Stimulated activated naive CD8-positive, alpha-beta T cell treated with anti-CD3 and anti-CD28 coated beads, Interleukin-15, amount 100 ng/mL, for 72 hours (primary cell): ENCODE measurements at regions not wholly inside any gene's neighbourhood (a gene's known extent, or its start where the extent isn't known, plus 50 kb on each side); places are given as distances from the start of the nearest gene placed in this dataset.
"Not testable (repeated sequence)": the region's sequence is repeated elsewhere in the genome, so short reads cannot be mapped to it uniquely, and the experiment has no call there.

Experiments
- ATAC-seq: fragments of 150-1000 bp; cut with Tn5 transposase; 2 replicates; pipeline ENCODE4 v1.10.0; 2021; ENCODE audit warnings: mild to moderate bottlenecking, moderate library complexity
- DNase-seq, 2 donors: peaks; one replicate each; pipeline ENCODE4 v3.0.0; 2021 to 2022
- H3K27ac Mint-ChIP-seq, 2 donors: one replicate each; pipeline ENCODE4 v1.8.0; 2022; ENCODE audit warnings: mild to moderate bottlenecking in 2 of 2, mixed read lengths in 2 of 2, moderate library complexity in 2 of 2
- H3K27me3 Mint-ChIP-seq: one replicate; pipeline ENCODE4 v1.8.0; 2022; ENCODE audit warnings: mixed read lengths
- H3K4me1 Mint-ChIP-seq: one replicate; pipeline ENCODE4 v1.8.0; 2022; ENCODE audit warnings: mild to moderate bottlenecking, mixed read lengths
- H3K4me3 Mint-ChIP-seq, 2 donors: one replicate each; pipeline ENCODE4 v1.8.0; 2022; ENCODE audit warnings: mild to moderate bottlenecking in 2 of 2, mixed read lengths in 2 of 2, moderate library complexity in 1 of 2
- H3K9me3 Mint-ChIP-seq, 2 donors: one replicate each; pipeline ENCODE4 v1.8.0; 2022; ENCODE audit warnings: mixed read lengths in 2 of 2

DNA sequence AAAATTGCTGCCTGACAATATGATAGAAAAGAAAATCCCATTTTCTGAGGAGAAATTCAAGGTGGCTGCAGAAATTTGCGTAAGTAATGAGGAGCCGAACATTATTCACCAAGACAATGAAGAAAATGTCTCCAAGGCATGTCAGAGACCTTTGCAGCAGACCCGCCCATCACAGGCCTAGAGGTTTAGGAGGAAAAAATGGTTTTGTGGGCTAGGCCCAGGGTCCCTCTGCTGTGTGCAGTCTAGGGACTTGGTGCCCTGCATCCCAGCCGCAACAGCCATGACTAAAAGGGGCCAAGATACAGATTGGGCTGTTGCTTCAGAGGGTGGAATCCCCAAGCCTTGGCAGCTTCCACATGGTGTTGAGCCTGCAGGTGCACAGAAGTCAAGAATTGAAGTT lies 223.1 kb downstream of the PPP4R3C start:
- H3K27ac Mint-ChIP-seq, H3K4me1 Mint-ChIP-seq, H3K27me3 Mint-ChIP-seq, ATAC-seq, H3K9me3 Mint-ChIP-seq, DNase-seq, H3K4me3 Mint-ChIP-seq: not testable (repeated sequence)

DNA sequence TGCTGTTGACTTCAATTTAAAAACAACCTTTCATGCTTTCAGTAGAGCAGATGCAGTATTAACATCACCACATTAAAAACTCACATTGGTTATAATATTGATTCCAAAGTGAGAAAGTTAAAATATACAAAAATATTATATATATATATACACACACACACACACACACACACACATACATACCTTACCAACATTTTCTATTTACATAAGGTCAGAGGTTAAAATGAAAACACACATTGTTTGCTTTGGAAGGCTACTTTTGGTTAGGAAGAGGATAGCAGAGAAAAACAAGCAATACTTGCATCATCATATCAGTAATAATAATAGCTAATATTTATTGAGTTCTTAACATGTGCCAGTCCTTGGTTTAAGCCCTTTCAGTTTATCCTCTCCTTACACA lies 226.5 kb downstream of the PPP4R3C start:
- Mint-ChIP-seq H3K4me3 (no peak overlapping the region), H3K9me3 (peaks cover 0 to 10% of the 10 kb centered on the region in 2 donors), H3K4me1 (no peaks in the 10 kb centered on the region), H3K27ac (no peak overlapping the region), H3K27me3 (no peaks in the 10 kb centered on the region)
- no peak for ATAC-seq
- no peak for DNase-seq

DNA sequence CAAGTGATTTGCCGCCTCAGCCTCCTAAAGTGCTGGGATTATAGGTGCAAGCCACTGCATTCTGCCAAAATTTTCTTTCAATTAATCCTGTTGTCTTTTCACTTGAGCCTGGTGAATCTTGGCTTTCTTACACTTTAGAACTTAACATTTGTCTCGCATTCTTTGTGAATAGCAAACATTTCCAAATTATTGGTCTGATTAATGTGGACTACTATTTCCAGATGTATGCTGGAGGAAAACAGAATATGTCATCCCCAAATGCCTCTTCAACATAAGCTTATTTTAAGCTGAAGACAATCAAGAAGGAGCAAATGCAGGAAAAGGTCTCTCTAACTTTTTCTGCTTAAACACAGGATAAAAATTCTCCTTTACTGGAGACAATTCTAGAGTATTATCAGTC lies 233.4 kb downstream of the PPP4R3C start:
- peaks cover 0 to 4% of the 10 kb centered on the region in 2 donors for H3K9me3 Mint-ChIP-seq
- H3K27ac Mint-ChIP-seq, result no peak overlapping the region
- no peak overlapping the region for H3K4me3 Mint-ChIP-seq
- DNase-seq, result no peak
- no peaks in the 10 kb centered on the region for H3K4me1 Mint-ChIP-seq
- ATAC-seq, result no peak
- H3K27me3 Mint-ChIP-seq, result no peaks in the 10 kb centered on the region

DNA sequence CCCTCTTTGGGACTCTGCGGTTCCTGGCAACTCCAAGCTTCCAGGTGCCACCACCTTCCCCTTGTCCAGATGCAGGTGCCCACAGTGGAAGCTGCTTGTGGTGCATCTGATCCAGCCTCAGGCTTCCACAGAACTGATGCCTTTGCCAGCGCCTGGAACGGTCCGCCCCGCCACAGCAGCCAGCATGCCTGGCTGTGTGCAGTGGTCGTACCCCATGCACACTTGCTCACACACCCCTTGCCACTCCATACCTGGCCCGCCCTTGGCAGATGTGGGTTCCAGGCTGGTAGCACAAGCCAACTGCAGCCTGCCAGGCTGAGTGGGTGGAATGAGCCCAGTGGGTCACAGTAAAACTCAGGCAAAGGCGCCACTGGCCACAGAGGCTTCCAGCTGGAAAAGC lies 240.5 kb downstream of the PPP4R3C start:
- Mint-ChIP-seq H3K4me3 (no peak overlapping the region), H3K27me3 (no peaks in the 10 kb centered on the region), H3K9me3 (peaks cover 4 to 6% of the 10 kb centered on the region in 2 donors), H3K27ac (no peak overlapping the region), H3K4me1 (no peaks in the 10 kb centered on the region)
- ATAC-seq (no peak), DNase-seq (no peak)

DNA sequence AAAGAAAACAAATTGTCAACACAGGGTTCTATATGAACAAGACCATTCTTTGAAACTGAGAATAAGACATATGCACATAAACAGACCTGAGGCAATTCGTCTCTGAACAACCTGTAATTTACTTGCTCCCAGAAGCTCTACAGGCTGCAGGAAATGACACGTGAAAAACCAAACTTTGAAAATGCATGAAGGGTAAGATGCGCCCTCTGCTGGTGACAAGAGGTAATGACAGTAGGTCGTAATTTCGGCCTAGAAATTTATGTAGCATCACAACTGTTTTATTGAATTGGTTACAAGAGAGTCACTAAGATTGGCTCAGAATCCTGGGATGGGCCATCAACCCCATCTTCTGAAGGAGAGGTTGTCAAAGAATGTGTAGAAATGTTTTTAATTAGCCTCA lies 276.5 kb downstream of the PPP4R3C start:
- no peaks in the 10 kb centered on the region for H3K4me1 Mint-ChIP-seq
- ATAC-seq, result no peak
- no peaks in the 10 kb centered on the region for H3K9me3 Mint-ChIP-seq
- no peak overlapping the region for H3K4me3 Mint-ChIP-seq
- peak; percentile 3 to 18 for DNase-seq
- no peaks in the 10 kb centered on the region for H3K27me3 Mint-ChIP-seq
- H3K27ac Mint-ChIP-seq, result no peak overlapping the region

DNA sequence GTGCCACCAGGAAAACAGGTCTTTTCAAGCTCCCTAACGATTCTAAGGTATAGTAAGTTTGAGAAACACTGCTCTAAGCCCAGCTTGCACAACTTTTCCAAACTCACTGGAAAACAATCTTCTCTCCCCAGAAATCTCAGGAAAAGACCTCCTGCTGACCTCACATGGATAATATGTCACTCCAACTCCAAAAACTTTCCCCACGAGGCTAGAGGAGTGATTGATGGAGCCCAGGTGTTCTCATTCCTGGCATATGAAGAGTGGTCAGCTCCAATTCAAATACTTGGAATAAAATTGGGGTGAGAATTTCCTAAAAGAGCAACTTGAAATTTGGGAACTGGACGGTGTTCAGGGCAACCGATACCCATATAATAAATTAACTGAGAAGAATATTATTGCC lies 299.9 kb downstream of the PPP4R3C start:
- Mint-ChIP-seq H3K27ac (no peak overlapping the region), H3K9me3 (no peaks in the 10 kb centered on the region), H3K4me3 (no peak overlapping the region), H3K27me3 (no peaks in the 10 kb centered on the region), H3K4me1 (no peaks in the 10 kb centered on the region)
- ATAC-seq (no peak), DNase-seq (no peak)

DNA sequence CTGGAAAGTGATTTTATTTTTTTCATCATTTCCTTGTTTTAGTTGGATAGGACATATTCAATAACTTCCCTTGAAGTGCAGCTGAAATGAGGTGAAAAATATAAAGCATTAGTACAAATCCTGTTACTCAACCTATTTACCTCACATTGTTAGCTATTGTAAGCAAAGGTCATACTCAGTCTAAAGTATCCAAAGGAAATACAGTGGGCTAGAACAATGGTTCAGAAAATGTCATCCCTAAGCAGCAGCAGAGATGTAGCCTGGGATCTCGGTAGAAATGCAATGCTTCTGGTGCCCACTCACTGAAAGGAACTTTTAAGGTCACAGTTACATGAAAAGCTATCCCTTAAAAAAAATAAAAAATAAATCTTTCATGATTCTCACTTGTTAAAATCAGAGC lies 300.6 kb downstream of the PPP4R3C start:
- H3K9me3 Mint-ChIP-seq, result no peaks in the 10 kb centered on the region
- DNase-seq, result no peak
- H3K27me3 Mint-ChIP-seq, result no peaks in the 10 kb centered on the region
- H3K4me3 Mint-ChIP-seq, result no peak overlapping the region
- ATAC-seq, result no peak
- H3K4me1 Mint-ChIP-seq, result no peaks in the 10 kb centered on the region
- no peak overlapping the region for H3K27ac Mint-ChIP-seq

DNA sequence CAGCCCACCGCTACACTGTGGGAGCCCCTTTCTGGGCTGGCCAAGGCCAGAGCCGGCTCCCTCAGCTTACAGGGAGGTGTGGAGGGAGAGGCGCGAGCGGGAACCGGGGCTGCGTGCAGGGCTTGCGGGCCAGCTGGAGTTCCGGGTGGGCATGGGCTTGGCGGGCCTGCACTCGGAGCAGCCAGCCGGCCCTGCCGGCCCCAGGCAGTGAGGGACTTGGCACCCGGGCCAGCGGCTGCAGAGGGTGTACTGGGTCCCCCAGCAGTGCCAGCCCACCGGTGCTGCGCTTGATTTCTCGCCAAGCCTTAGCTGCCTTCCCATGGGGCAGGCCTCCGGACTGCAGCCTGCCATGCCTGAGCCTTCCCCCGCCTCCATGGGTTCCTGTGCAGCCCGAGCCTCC lies 306.2 kb downstream of the PPP4R3C start:
- H3K27ac Mint-ChIP-seq, ATAC-seq, H3K9me3 Mint-ChIP-seq, H3K27me3 Mint-ChIP-seq, DNase-seq, H3K4me1 Mint-ChIP-seq, H3K4me3 Mint-ChIP-seq: not testable (repeated sequence)

DNA sequence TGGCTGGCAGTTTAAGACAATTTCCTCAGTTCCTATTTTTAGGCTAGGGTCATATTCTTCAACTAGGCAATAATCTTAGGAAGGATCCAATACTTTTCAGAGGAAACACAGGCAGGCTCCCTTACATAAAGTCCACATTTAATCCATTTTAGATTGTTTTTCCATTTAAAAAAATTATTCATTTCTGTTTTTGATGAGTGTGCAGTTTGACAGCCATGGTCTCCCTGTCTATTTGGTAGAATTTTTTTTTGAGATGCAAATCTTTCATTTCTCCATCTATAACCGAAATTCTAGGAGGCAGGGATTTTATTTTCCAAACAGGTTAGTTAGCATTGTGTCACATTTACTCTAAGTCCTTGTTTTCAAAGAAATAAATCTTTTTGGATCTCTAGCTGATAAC lies 326.8 kb downstream of the PPP4R3C start:
- DNase-seq (no peak), ATAC-seq (no peak)
- no peak overlapping the region for H3K27ac Mint-ChIP-seq
- no peak overlapping the region for H3K4me3 Mint-ChIP-seq
- no peaks in the 10 kb centered on the region for H3K27me3 Mint-ChIP-seq
- H3K9me3 Mint-ChIP-seq, result peaks cover 0 to 6% of the 10 kb centered on the region in 2 donors
- no peaks in the 10 kb centered on the region for H3K4me1 Mint-ChIP-seq

DNA sequence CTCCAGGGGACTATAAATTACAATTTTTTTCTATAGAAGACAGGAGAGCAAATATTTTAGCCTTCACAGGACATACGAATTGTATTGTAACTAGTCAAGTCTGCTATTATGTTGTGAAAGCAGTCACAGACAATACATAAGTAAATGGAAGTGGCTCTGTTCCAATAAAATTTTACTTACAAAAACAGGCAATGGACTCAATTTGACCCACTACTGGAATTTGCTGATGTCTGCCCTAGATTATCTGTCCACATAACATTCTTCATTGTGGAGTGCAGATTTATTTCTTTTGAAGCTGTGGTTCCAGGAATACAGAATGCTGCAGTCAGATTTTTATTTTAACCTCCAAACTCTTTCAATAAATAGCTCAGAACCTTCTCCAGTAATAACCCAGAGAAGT lies 330.3 kb downstream of the PPP4R3C start:
- H3K4me3 Mint-ChIP-seq, result no peak overlapping the region
- H3K27ac Mint-ChIP-seq, result no peak overlapping the region
- ATAC-seq, result no peak
- DNase-seq, result no peak
- H3K4me1 Mint-ChIP-seq, result no peaks in the 10 kb centered on the region
- H3K9me3 Mint-ChIP-seq, result peaks cover 0 to 16% of the 10 kb centered on the region in 2 donors
- H3K27me3 Mint-ChIP-seq, result no peaks in the 10 kb centered on the region

DNA sequence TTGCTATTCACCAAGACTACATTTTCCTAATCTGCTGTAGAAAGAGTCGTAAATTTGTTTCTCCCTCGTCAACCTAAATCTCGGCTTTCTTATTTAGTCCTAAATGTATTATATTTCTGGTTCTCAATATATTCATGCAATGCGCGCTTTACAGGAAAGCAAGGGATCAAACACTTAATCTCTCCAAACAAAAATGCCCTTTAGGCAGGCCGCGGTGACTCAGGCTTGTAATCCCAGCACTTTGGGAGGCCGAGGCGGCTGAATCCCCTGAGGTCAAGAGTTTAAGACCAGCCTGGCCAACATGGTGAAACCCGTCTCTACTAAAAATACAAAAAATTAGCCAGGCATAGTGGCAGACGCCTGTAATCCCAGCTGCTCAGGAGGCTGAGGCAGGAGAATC lies 376.0 kb downstream of the PPP4R3C start:
- not testable (repeated sequence) for DNase-seq, H3K27me3 Mint-ChIP-seq, H3K4me1 Mint-ChIP-seq, ATAC-seq, H3K4me3 Mint-ChIP-seq, H3K9me3 Mint-ChIP-seq, H3K27ac Mint-ChIP-seq

DNA sequence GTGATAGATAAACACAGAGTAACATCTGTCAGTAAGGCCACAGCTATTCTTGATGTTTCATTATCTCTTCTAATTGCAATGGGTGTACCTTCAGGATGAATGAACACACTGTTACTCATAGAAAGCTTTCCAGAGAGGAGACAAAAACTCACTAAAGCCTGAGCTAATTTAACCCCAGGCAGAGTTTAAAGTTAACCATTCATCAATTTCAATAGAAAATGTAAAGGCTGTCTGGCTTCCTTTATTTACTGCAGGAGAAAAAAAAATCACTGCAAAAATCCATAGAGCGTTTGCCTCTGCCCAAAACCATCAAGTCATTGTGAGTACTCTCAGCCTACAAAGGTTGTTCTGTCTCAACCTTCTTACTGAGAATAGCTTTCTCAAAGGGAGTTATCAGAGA lies 376.9 kb downstream of the PPP4R3C start:
- Mint-ChIP-seq H3K27ac (no peak overlapping the region), H3K9me3 (no peaks in the 10 kb centered on the region), H3K4me1 (no peaks in the 10 kb centered on the region), H3K4me3 (no peak overlapping the region), H3K27me3 (no peaks in the 10 kb centered on the region)
- DNase-seq (no peak), ATAC-seq (no peak)

DNA sequence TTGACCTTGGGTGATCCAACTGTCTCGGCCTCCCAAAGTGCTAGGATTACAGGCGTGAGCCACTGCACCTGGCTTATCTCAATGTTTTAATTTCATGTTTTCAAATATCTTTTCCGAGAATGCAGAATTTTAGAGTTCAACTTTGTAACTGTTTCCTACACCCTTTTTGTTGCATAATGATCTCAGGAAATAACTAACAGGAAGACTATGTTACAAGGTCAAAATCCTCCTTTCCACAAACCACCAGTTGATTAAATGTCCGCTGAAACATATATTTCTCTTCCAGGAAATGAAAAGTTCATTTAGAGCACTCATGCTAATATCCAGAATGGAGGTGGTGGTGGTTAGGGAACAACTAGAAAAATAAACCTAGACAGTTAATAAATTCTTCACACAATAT lies 377.8 kb downstream of the PPP4R3C start:
- Mint-ChIP-seq H3K4me3 (no peak overlapping the region), H3K9me3 (no peaks in the 10 kb centered on the region), H3K27ac (no peak overlapping the region), H3K27me3 (no peaks in the 10 kb centered on the region), H3K4me1 (no peaks in the 10 kb centered on the region)
- ATAC-seq (no peak), DNase-seq (no peak)

DNA sequence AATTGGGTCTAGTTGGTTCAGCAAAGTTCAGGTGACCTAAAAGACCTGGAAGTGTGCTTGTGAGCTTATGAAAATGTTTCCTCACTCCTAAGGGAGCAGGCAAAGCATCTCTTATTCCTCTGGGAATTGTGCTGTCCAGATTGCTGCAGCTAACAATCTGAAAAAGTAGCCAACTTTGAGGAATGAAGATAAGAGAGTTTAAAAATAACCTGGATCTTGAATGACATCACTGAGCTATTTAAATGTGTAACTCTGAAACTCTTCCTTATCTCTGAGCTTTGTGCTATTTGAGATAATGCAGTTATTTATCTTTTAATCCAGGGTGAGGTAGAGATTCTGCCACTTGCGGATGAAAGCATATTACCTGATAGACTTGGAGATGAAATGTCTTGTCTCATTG lies 384.8 kb downstream of the PPP4R3C start:
- ATAC-seq (no peak), DNase-seq (no peak)
- no peak overlapping the region for H3K27ac Mint-ChIP-seq
- H3K4me1 Mint-ChIP-seq, result no peaks in the 10 kb centered on the region
- H3K4me3 Mint-ChIP-seq, result no peak overlapping the region
- peaks cover 0 to 15% of the 10 kb centered on the region in 2 donors for H3K9me3 Mint-ChIP-seq
- no peaks in the 10 kb centered on the region for H3K27me3 Mint-ChIP-seq

DNA sequence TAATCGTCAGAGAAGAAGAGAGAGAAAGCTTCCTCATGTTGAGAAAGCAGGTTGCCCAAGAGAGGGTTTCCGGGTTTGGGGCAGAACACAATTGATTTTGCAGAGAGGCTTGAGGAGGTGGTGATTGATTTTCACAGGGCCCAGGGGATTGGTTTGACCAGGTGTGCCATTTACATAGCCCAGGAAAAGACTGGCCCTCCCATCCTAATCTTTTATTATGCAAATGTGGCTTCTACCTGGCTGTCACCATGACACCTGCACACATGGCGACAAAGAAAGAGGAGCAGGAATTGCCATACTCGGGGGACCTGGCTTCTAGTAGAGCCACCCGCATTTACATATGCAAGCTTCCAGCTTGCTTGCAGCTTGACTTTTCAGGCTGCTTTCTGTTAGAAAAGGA lies 405.3 kb downstream of the PPP4R3C start:
- no peak for ATAC-seq
- DNase-seq, result no peak
- H3K9me3 Mint-ChIP-seq, result no peaks in the 10 kb centered on the region
- no peak overlapping the region for H3K27ac Mint-ChIP-seq
- H3K4me3 Mint-ChIP-seq, result no peak overlapping the region
- H3K4me1 Mint-ChIP-seq, result no peaks in the 10 kb centered on the region
- no peaks in the 10 kb centered on the region for H3K27me3 Mint-ChIP-seq

DNA sequence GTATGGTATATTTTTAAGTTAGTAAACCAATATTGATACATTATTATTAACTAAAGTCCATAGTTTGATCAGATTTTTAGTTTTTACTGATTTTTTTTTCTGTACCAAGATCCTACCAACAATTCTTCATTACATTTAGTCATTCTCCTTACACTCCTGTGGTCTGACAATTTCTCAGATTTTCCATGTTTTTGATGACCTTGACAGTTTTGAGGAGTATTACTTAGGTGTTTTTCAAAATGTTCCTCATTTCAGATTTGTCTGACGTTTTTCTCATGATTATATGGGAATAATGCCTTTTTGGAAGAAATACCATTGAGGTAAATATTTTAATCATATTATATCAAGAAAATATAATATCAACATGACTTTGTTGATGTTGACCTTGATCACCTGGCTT lies 423.8 kb downstream of the PPP4R3C start:
- Mint-ChIP-seq H3K27ac (no peak overlapping the region), H3K4me1 (no peaks in the 10 kb centered on the region), H3K9me3 (no peaks in the 10 kb centered on the region), H3K27me3 (no peaks in the 10 kb centered on the region), H3K4me3 (no peak overlapping the region)
- DNase-seq, result no peak
- no peak for ATAC-seq

DNA sequence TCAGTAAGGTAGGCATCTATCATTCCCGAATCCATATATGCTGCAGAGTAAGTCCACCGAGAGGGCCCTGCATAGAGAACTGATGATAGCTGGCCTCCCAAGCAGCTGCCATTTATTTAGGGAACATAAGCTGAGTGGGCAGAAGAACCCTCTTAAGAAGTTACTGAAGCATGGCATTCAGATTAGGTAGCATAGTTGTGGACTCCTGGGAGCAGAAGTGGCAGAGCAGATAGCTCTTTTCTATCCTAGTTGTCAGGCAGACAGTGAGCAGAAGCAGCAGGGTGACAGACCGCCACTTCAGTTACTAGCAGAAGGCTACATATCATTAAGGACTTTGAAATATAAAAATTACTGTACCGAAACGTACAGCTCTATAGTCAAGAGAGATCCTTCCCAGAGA lies 454.7 kb downstream of the PPP4R3C start:
- H3K27ac Mint-ChIP-seq, result no peak overlapping the region
- H3K4me3 Mint-ChIP-seq, result no peak overlapping the region
- no peaks in the 10 kb centered on the region for H3K9me3 Mint-ChIP-seq
- DNase-seq (no peak), ATAC-seq (no peak)
- H3K27me3 Mint-ChIP-seq, result no peaks in the 10 kb centered on the region
- H3K4me1 Mint-ChIP-seq, result no peaks in the 10 kb centered on the region

DNA sequence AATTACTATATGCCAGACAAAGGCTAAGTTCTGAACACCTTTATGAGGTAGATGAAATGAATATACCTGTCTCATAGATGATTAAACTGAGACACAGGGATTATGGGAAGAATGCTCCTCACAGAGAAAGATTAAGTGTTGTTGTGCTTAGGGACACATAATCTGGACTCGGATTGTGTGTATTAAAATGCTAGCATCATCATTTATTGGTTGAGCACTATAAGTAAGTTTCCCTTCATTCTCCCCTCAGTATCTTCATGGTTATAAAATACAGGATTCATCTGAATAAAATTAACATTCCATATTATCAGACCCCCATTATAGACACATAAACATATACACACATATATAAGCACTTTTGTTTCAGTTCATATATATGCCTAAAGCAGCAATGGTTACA lies 463.5 kb downstream of the PPP4R3C start:
- no peaks in the 10 kb centered on the region for H3K9me3 Mint-ChIP-seq
- H3K4me3 Mint-ChIP-seq, result no peak overlapping the region
- ATAC-seq (no peak), DNase-seq (no peak)
- H3K4me1 Mint-ChIP-seq, result no peaks in the 10 kb centered on the region
- H3K27me3 Mint-ChIP-seq, result no peaks in the 10 kb centered on the region
- no peak overlapping the region for H3K27ac Mint-ChIP-seq
